Adipose tissue (tissue), 3 donors: ENCODE measurements at regions not wholly inside any gene's neighbourhood (a gene's known extent, or its start where the extent isn't known, plus 50 kb on each side); places are given as distances from the start of the nearest gene placed in this dataset.
"Not testable (repeated sequence)": the region's sequence is repeated elsewhere in the genome, so short reads cannot be mapped to it uniquely, and the experiment has no call there.

ENCODE experiments used
- H3K27ac ChIP-seq: one replicate; pipeline ENCODE4 v1.5.1; 2013; ENCODE audit warnings: low read depth, low read length
- WGBS, 3 donors: extraction: QIAGEN DNeasy Blood & Tissue Kit; methylation state at CpG; one replicate each; pipeline ENCODE4 v1.1.7; 2013; 5-methylcytosine and 5-hydroxymethylcytosine counted together
- donor health status: healthy with polysubstance abuse.
- donor health status: Bipolar disorder and iron deficiency.
- donor health status: healthy.

GRCh38 chr21:28877318-28877884 is 115.3 kb downstream of the LTN1 start:
- 94 to 97% (median 96%) methylated on average over 1 of the region's 1 CpG for WGBS, 3 donors
- H3K27ac ChIP-seq: no peak overlapping the region

- H3K27ac ChIP-seq: no peak overlapping the region
- WGBS, 3 donors: 66 to 83% (median 73%) methylated on average over 5 of the region's 5 CpGs
Observed at GRCh38 chr21:28875078-28875477, 117.6 kb downstream of the LTN1 start.

GRCh38 chr21:28872218-28872617 is 120.5 kb downstream of the LTN1 start:
- WGBS, 3 donors: 86 to 88% (median 87%) methylated on average over 5 of the region's 5 CpGs

GRCh38 chr21:28871388-28872010 is 121.2 kb downstream of the LTN1 start:
- 90 to 95% (median 90%) methylated on average over 3 of the region's 3 CpGs for WGBS, 3 donors
- no peak overlapping the region for H3K27ac ChIP-seq

More at GRCh38 chr21:28872218-28872617, 120.5 kb downstream of the LTN1 start:
- no peak overlapping the region for H3K27ac ChIP-seq

GRCh38 chr21:28867401-28867800 is 125.3 kb downstream of the LTN1 start:
- H3K27ac ChIP-seq: no peak overlapping the region
- WGBS, 3 donors: 88 to 91% (median 89%) methylated on average over 3 of the region's 3 CpGs

GRCh38 chr21:28865488-28866186 is 127.0 kb downstream of the LTN1 start:
- no peak overlapping the region for H3K27ac ChIP-seq
- WGBS, 3 donors: 93 to 98% (median 95%) methylated on average over 5 of the region's 5 CpGs

- no peak overlapping the region for H3K27ac ChIP-seq
- WGBS, 3 donors: 71 to 82% (median 74%) methylated on average over 3 of the region's 3 CpGs
Observed at GRCh38 chr21:28858424-28858823, 134.3 kb downstream of the LTN1 start.

- WGBS, 3 donors: 52 to 97% (median 88%) methylated on average over 2 of the region's 2 CpGs
- no peak overlapping the region for H3K27ac ChIP-seq
Observed at GRCh38 chr21:28857752-28858151, 134.9 kb downstream of the LTN1 start.

- H3K27ac ChIP-seq: no peak overlapping the region
- WGBS, 3 donors: 66 to 79% (median 79%) methylated on average over 5 of the region's 5 CpGs
Observed at GRCh38 chr21:28856588-28857250, 136.0 kb downstream of the LTN1 start.

GRCh38 chr21:28852706-28853105 is 140.0 kb downstream of the LTN1 start:
- WGBS, 3 donors: 69 to 71% (median 70%) methylated on average over 5 of the region's 5 CpGs
- H3K27ac ChIP-seq: no peak overlapping the region

GRCh38 chr21:28851645-28852044 is 141.0 kb downstream of the LTN1 start:
- 91 to 100% (median 97%) methylated on average over 1 of the region's 1 CpG for WGBS, 3 donors

GRCh38 chr21:28839237-28839636 is 153.4 kb downstream of the LTN1 start:
- not testable (repeated sequence) for H3K27ac ChIP-seq
- WGBS, 3 donors: 77 to 88% (median 77%) methylated on average over 1 of the region's 1 CpG

More at GRCh38 chr21:28851645-28852044, 141.0 kb downstream of the LTN1 start:
- no peak overlapping the region for H3K27ac ChIP-seq

- not testable (repeated sequence) for H3K27ac ChIP-seq
- 78 to 83% (median 83%) methylated on average over 1 of the region's 1 CpG for WGBS, 3 donors
Observed at GRCh38 chr21:28837426-28837825, 155.3 kb downstream of the LTN1 start.

GRCh38 chr21:28836588-28836987 is 156.1 kb downstream of the LTN1 start:
- WGBS, 3 donors: 92 to 96% (median 93%) methylated on average over 1 of the region's 1 CpG
- H3K27ac ChIP-seq: not testable (repeated sequence)

GRCh38 chr21:28834335-28835238 is 158.1 kb downstream of the LTN1 start:
- H3K27ac ChIP-seq: no peak overlapping the region
- WGBS, 3 donors: 92 to 96% (median 95%) methylated on average over 6 of the region's 6 CpGs

- 87 to 94% (median 89%) methylated on average over 3 of the region's 3 CpGs for WGBS, 3 donors
- no peak overlapping the region for H3K27ac ChIP-seq
Observed at GRCh38 chr21:28833609-28834008, 159.1 kb downstream of the LTN1 start.

GRCh38 chr21:28833182-28833581 is 159.5 kb downstream of the LTN1 start:
- 62 to 95% (median 95%) methylated on average over 1 of the region's 1 CpG for WGBS, 3 donors

GRCh38 chr21:28832715-28833061 is 160.0 kb downstream of the LTN1 start:
- WGBS, 3 donors: 91 to 94% (median 94%) methylated on average over 3 of the region's 3 CpGs
- H3K27ac ChIP-seq: no peak overlapping the region

More at GRCh38 chr21:28833182-28833581, 159.5 kb downstream of the LTN1 start:
- no peak overlapping the region for H3K27ac ChIP-seq
